ENCODE measurements at regions not wholly inside any gene's neighbourhood (a gene's known extent, or its start where the extent isn't known, plus 50 kb on each side); places are given as distances from the start of the nearest gene placed in this dataset.

DNA sequence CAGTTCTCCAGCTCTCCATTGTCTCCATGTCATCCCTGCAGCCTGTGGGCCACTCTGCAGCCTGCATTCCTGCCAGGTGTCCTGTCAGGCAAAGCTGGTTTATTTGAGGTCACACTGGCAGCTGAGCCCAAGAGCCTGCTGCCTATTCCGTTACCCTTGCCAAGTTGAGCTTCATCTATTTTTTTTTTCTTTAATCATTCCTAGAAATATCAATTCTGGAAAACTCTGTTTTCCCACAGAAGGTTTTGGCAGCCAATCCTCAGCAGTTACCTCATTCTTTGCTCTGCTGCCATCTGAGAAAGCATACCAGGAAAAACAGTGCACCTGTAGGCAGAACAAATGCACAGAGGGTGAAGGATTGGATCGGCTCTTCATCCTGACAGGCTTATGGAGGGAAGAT, 411.0 kb upstream of the ACVR2A start:
- TF ChIP-seq, protein P1, sequence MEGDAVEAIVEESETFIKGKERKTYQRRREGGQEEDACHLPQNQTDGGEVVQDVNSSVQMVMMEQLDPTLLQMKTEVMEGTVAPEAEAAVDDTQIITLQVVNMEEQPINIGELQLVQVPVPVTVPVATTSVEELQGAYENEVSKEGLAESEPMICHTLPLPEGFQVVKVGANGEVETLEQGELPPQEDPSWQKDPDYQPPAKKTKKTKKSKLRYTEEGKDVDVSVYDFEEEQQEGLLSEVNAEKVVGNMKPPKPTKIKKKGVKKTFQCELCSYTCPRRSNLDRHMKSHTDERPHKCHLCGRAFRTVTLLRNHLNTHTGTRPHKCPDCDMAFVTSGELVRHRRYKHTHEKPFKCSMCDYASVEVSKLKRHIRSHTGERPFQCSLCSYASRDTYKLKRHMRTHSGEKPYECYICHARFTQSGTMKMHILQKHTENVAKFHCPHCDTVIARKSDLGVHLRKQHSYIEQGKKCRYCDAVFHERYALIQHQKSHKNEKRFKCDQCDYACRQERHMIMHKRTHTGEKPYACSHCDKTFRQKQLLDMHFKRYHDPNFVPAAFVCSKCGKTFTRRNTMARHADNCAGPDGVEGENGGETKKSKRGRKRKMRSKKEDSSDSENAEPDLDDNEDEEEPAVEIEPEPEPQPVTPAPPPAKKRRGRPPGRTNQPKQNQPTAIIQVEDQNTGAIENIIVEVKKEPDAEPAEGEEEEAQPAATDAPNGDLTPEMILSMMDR (IDR thresholded peaks at IDR 0.05; ENCODE audit: insufficient read depth, low read length) = no peak
- TF ChIP-seq REST (IDR thresholded peaks at IDR 0.05; ENCODE audit: insufficient replicate concordance, low read depth) = no peak

Data from HL-60 (cell line).